K562 (cell line): ENCODE measurements at regions not wholly inside any gene's neighbourhood (a gene's known extent, or its start where the extent isn't known, plus 50 kb on each side); places are given as distances from the start of the nearest gene placed in this dataset.

Source experiments
- ATAC-seq: fragments of 200-7000 bp; cut with Tn5 transposase; 3 replicates; pipeline ENCODE4 v1.9.1; 2020; ENCODE audit warnings: moderate library complexity
- BruUV-seq: library from RNA; stranded (reverse); fragments of 400-500 nt; replicated peaks from 2 replicates; lab custom pipeline; 2021; lab: Mats Ljungman, UMichigan
- CTCF ChIA-PET: fragments of 300-600 bp; formaldehyde crosslinking; extraction: SDS; loops from one replicate; lab custom pipeline; 2021; ENCODE audit warnings: low intra/inter-chr PET ratio; lab: Yijun Ruan, JAX
- POLR2A ChIA-PET: fragments of 300-600, 350-650 bp; sonication (Branson Sonifier 250); formaldehyde crosslinking; extraction: SDS; loops from one replicate; lab custom pipeline; 2021; ENCODE audit warnings: antibody characterized with exemption, inconsistent platforms; lab: Yijun Ruan, JAX
- DNase-seq, 4 experiments: peaks; one replicate each; pipeline versions ENCODE4 v3.0.0 to v3.0.0-alpha.2; 2011 to 2018; ENCODE audit warnings: low spot score in 3 of 4, mixed read lengths in 3 of 4; ENCODE audit errors: extremely low read depth in 1 of 4
- FAIRE-seq: peaks from 2 replicates; lab custom pipeline; 2011; peaks lifted over from hg19 to GRCh38; lab: Jason Lieb, UNC
- H2AFZ ChIP-seq: 2 replicates; pipeline ENCODE4 v1.6.0; 2011; ENCODE audit warnings: low read depth, low read length, control low read depth, inconsistent platforms
- H3K27ac ChIP-seq: fragments of 200-600 bp; 3 replicates; pipeline ENCODE4 v1.8.0; 2011; ENCODE audit warnings: low read depth, mild to moderate bottlenecking, control low read depth, inconsistent platforms, low read length, moderate library complexity, mixed read lengths; ENCODE audit errors: extremely low read depth
- H3K27me3 ChIP-seq, 2 experiments: fragments of 300-600 bp in 1 of 2; 2 replicates in 1 of 2; 3 replicates in 1 of 2; pipeline versions ENCODE4 v1.6.0 to v1.8.0; 2011; ENCODE audit warnings: inconsistent platforms in 2 of 2, low read length in 2 of 2, mild to moderate bottlenecking in 1 of 2, mixed read lengths in 1 of 2, moderate library complexity in 1 of 2; ENCODE audit not compliant: control insufficient read depth in 2 of 2, insufficient read depth in 2 of 2
- H3K36me3 ChIP-seq: fragments of 300-600 bp; 3 replicates; pipeline ENCODE4 v1.8.0; 2011; ENCODE audit warnings: mild to moderate bottlenecking, low read length, inconsistent platforms; ENCODE audit not compliant: control insufficient read depth, insufficient read depth
- H3K4me1 ChIP-seq, 2 experiments: fragments of 200-600 bp in 1 of 2; replicated peaks in 1 of 2; 2 replicates in 1 of 2; 3 replicates in 1 of 2; pipeline versions ENCODE4 v1.5.1 to v1.8.0; 2011; ENCODE audit warnings: inconsistent platforms in 2 of 2, low read length in 2 of 2, mild to moderate bottlenecking in 1 of 2, mixed read lengths in 1 of 2, moderate library complexity in 1 of 2; ENCODE audit not compliant: control insufficient read depth in 2 of 2, insufficient read depth in 2 of 2
- H3K4me2 ChIP-seq: 2 replicates; pipeline ENCODE4 v1.6.1; 2011; ENCODE audit warnings: low read length, control low read depth, inconsistent platforms, mixed read lengths; ENCODE audit not compliant: insufficient read depth
- H3K4me3 ChIP-seq: fragments of 200-600 bp; sonication (generic), shearing (Covaris generic); 2 replicates; pipeline ENCODE4 v1.5.1; 2016; ENCODE audit warnings: control low read depth, inconsistent platforms
- H3K79me2 ChIP-seq: fragments of 200-600 bp; 3 replicates; pipeline ENCODE4 v1.8.0; 2011; ENCODE audit warnings: low read length, inconsistent platforms; ENCODE audit not compliant: control insufficient read depth, insufficient read depth
- H3K9ac ChIP-seq, 2 experiments: 2 replicates each; pipeline versions ENCODE4 v1.6.0 to v1.6.1; 2011; ENCODE audit warnings: low read depth in 2 of 2, low read length in 2 of 2, control low read depth in 1 of 2, inconsistent platforms in 1 of 2, mild to moderate bottlenecking in 1 of 2, mixed read lengths in 1 of 2; ENCODE audit not compliant: insufficient read depth in 1 of 2
- H3K9me1 ChIP-seq: one replicate; pipeline ENCODE4 v1.6.0; 2011; ENCODE audit warnings: inconsistent platforms, mild to moderate bottlenecking, low read length, moderate library complexity; ENCODE audit not compliant: control insufficient read depth, insufficient read depth
- H3K9me3 ChIP-seq: replicated peaks from 2 replicates; pipeline ENCODE4 v1.5.1; 2011; ENCODE audit warnings: low read depth, low read length, inconsistent platforms; ENCODE audit not compliant: control insufficient read depth, insufficient read depth
- H4K20me1 ChIP-seq: replicated peaks from 2 replicates; pipeline ENCODE4 v1.6.1; 2011; ENCODE audit warnings: low read length, inconsistent platforms, mixed read lengths; ENCODE audit not compliant: control insufficient read depth, insufficient read depth
- CBX1 ChIP-seq: sonication (generic); IDR thresholded peaks from 2 replicates; pipeline ENCODE4 v1.6.1; 2016; ENCODE audit warnings: antibody characterized with exemption, low read depth, mild to moderate bottlenecking
- HLTF ChIP-seq: fragments of 450-650 bp; IDR thresholded peaks from 2 replicates; pipeline ENCODE4 v1.6.1; 2016
- JUND ChIP-seq, 2 experiments: IDR thresholded peaks; 2 replicates in 1 of 2; 3 replicates in 1 of 2; pipeline ENCODE4 v1.6.1; 2011; ENCODE audit warnings: borderline replicate concordance in 2 of 2, low read depth in 2 of 2, low read length in 2 of 2, improper control_type of control experiment in 1 of 2, missing biosample characterization in 1 of 2, missing genetic modification characterization in 1 of 2, missing genetic modification reagents in 1 of 2
- MAX ChIP-seq: sonication (generic); formaldehyde crosslinking; IDR thresholded peaks from 2 replicates; pipeline ENCODE4 v1.9.0; 2022; ENCODE audit warnings: mild to moderate bottlenecking, missing genetic modification reagents
- MAZ ChIP-seq, 2 experiments: fragments of 450-650 bp in 1 of 2; sonication (generic) in 1 of 2; formaldehyde crosslinking; IDR thresholded peaks in 1 of 2; conservative IDR thresholded peaks in 1 of 2; 2 replicates each; pipeline versions ENCODE4 v1.4.0 to v1.5.0; 2020; ENCODE audit warnings: mild to moderate bottlenecking in 1 of 2, missing genetic modification reagents in 1 of 2
- RAD51 ChIP-seq: fragments of 450-650 bp; IDR thresholded peaks from 2 replicates; pipeline ENCODE4 v1.7.1; 2016; ENCODE audit warnings: low read depth, mild to moderate bottlenecking, borderline replicate concordance
- ZKSCAN8 ChIP-seq: fragments of 200-800 bp; sonication (Bioruptor generic); IDR thresholded peaks from 2 replicates; pipeline ENCODE4 v1.6.1; 2016; ENCODE audit warnings: missing genetic modification characterization, missing compliant biosample characterization
- ZNF174 ChIP-seq: fragments of 250-450 bp; sonication (Bioruptor Pico); IDR thresholded peaks from 2 replicates; pipeline ENCODE4 v1.4.0; 2020; ENCODE audit warnings: mild to moderate bottlenecking
- ZNF408 ChIP-seq: fragments of 250-450 bp; sonication (Bioruptor Pico); IDR thresholded peaks from 2 replicates; pipeline ENCODE4 v1.4.0; 2020; ENCODE audit warnings: low read depth, mild to moderate bottlenecking, moderate library complexity
- ZNF589 ChIP-seq: fragments of 200-800 bp; sonication (Bioruptor generic); IDR thresholded peaks from 2 replicates; pipeline ENCODE4 v1.6.1; 2016; ENCODE audit warnings: low read depth, missing genetic modification characterization, missing compliant biosample characterization
- ZNF655 ChIP-seq: fragments of 250-450 bp; sonication (Bioruptor Pico); IDR thresholded peaks from 2 replicates; pipeline ENCODE4 v1.5.0; 2021
- ZNF778 ChIP-seq: fragments of 450-650 bp; formaldehyde crosslinking; IDR thresholded peaks from 2 replicates; pipeline ENCODE4 v1.4.0; 2020; ENCODE audit warnings: mild to moderate bottlenecking, moderate library complexity
- ZSCAN32 ChIP-seq: fragments of 450-650 bp; formaldehyde crosslinking; IDR thresholded peaks from 2 replicates; pipeline ENCODE4 v1.4.0; 2020; ENCODE audit warnings: mild to moderate bottlenecking, moderate library complexity
- WGBS: fragments of 100-300 bp; shearing (Covaris generic); methylation state at CpG from one replicate; pipeline ENCODE4 v1.1.6; 2016; ENCODE audit warnings: low coverage, mixed read lengths; ENCODE audit not compliant: insufficient coverage; ENCODE audit errors: missing lambda C conversion rate; 5-methylcytosine and 5-hydroxymethylcytosine counted together
- in situ Hi-C: fragments of 300-500 bp; cut with MboI; formaldehyde crosslinking; loops from 4 replicates; pipeline ENCODE4 v1.15.0; 2018; ENCODE audit warnings: inconsistent platforms, mixed read lengths
- intact Hi-C: fragments of 100-400 bp; cut with micrococcal nuclease; formaldehyde crosslinking; loops from 2 replicates; pipeline ENCODE4 v1.14.2; 2022
- TF ChIP-seq, protein P1 (sequence below): fragments of 450-650 bp; formaldehyde crosslinking; IDR thresholded peaks from 2 replicates; pipeline ENCODE4 v1.4.0; 2020; ENCODE audit warnings: mild to moderate bottlenecking, mixed read lengths
- TF ChIP-seq, protein P2 (sequence below): sonication (generic); formaldehyde crosslinking; IDR thresholded peaks from 2 replicates; pipeline ENCODE4 v1.8.1; 2023; ENCODE audit warnings: mild to moderate bottlenecking, missing genetic modification reagents

- H3K36me3 ChIP-seq: no peaks in the 10 kb centered on the region
- no peaks in the 10 kb centered on the region for H3K4me1 ChIP-seq
- no peaks in the 10 kb centered on the region for H3K27me3 ChIP-seq
- intact Hi-C loops (no loop called here), in situ Hi-C loops (no loop called here)
- H3K9me3 ChIP-seq: no peaks in the 10 kb centered on the region
- FAIRE-seq: no peak
- POLR2A ChIA-PET: no interaction called here
- H3K79me2 ChIP-seq: no peaks in the 10 kb centered on the region
- CTCF ChIA-PET: no interaction called here
- H4K20me1 ChIP-seq: no peaks in the 10 kb centered on the region
- H3K9me1 ChIP-seq: no peaks in the 10 kb centered on the region
- no TSS peak for BruUV-seq
- DNase-seq: no peak
- H3K9ac ChIP-seq: no peak overlapping the region
- H2AFZ ChIP-seq: no peak overlapping the region
- H3K4me3 ChIP-seq: no peak overlapping the region
- no peak for ATAC-seq
- 0% methylated on average over 4 of the region's 4 CpGs for WGBS
- no peak overlapping the region for H3K4me2 ChIP-seq
- no peak overlapping the region for H3K27ac ChIP-seq
- TF ChIP-seq MAZ (CRISPR knock-in tag; conservative IDR thresholded peaks at IDR 0.05 in 1 of 2, IDR thresholded peaks at IDR 0.05 in 1 of 2) (no peak), ZSCAN32 (CRISPR knock-in tag) (no peak), ZNF655 (CRISPR knock-in tag) (no peak), MAX (no peak), CBX1 (no peak), ZNF778 (CRISPR knock-in tag) (no peak), JUND (IDR thresholded peaks at IDR 0.05; ENCODE audit: borderline replicate concordance, low read depth, low read length) (no peak), JUND (tag; IDR thresholded peaks at IDR 0.05; ENCODE audit: borderline replicate concordance, low read depth, low read length) (no peak), RAD51 (no peak), ZNF408 (CRISPR knock-in tag) (no peak), ZNF589 (CRISPR knock-in tag) (no peak), ZNF174 (CRISPR knock-in tag) (no peak), ZKSCAN8 (CRISPR knock-in tag) (no peak), HLTF (no peak)
- TF ChIP-seq, protein P1, sequence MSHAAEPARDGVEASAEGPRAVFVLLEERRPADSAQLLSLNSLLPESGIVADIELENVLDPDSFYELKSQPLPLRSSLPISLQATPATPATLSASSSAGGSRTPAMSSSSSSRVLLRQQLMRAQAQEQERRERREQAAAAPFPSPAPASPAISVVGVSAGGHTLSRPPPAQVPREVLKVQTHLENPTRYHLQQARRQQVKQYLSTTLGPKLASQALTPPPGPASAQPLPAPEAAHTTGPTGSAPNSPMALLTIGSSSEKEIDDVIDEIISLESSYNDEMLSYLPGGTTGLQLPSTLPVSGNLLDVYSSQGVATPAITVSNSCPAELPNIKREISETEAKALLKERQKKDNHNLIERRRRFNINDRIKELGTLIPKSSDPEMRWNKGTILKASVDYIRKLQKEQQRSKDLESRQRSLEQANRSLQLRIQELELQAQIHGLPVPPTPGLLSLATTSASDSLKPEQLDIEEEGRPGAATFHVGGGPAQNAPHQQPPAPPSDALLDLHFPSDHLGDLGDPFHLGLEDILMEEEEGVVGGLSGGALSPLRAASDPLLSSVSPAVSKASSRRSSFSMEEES (CRISPR knock-in tag): no peak
- TF ChIP-seq, protein P2, sequence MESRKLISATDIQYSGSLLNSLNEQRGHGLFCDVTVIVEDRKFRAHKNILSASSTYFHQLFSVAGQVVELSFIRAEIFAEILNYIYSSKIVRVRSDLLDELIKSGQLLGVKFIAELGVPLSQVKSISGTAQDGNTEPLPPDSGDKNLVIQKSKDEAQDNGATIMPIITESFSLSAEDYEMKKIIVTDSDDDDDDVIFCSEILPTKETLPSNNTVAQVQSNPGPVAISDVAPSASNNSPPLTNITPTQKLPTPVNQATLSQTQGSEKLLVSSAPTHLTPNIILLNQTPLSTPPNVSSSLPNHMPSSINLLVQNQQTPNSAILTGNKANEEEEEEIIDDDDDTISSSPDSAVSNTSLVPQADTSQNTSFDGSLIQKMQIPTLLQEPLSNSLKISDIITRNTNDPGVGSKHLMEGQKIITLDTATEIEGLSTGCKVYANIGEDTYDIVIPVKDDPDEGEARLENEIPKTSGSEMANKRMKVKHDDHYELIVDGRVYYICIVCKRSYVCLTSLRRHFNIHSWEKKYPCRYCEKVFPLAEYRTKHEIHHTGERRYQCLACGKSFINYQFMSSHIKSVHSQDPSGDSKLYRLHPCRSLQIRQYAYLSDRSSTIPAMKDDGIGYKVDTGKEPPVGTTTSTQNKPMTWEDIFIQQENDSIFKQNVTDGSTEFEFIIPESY (CRISPR knock-in tag): no peak
Measured at GRCh38 chr7:18386607-18387006, 108.9 kb upstream of the HDAC9 start.
